Ishikawa (cell line): ENCODE measurements at regions not wholly inside any gene's neighbourhood (a gene's known extent, or its start where the extent isn't known, plus 50 kb on each side); places are given as distances from the start of the nearest gene placed in this dataset.

ENCODE experiments used
- CREB1 ChIP-seq: IDR thresholded peaks from 2 replicates; pipeline ENCODE4 v1.6.1; 2012; ENCODE audit warnings: low read depth
- TEAD4 ChIP-seq: IDR thresholded peaks from 2 replicates; pipeline ENCODE4 v1.6.1; 2012

GRCh38 chrX:101750744-101751143 is 91.1 kb upstream of the ARMCX2 start:
- TF ChIP-seq TEAD4, result no peak
- TF ChIP-seq CREB1, result no peak
